H1 (cell line): ENCODE measurements at regions not wholly inside any gene's neighbourhood (a gene's known extent, or its start where the extent isn't known, plus 50 kb on each side); places are given as distances from the start of the nearest gene placed in this dataset.

Experiments
- CTCF ChIA-PET: fragments of 300-600 bp; sonication (Branson Sonifier 250); formaldehyde crosslinking; loops from one replicate; lab custom pipeline; 2021; ENCODE audit not compliant: partially characterized antibody; lab: Charles Lee
- POLR2A ChIA-PET: fragments of 300-600 bp; sonication (Branson Sonifier 250); formaldehyde crosslinking; loops from one replicate; lab custom pipeline; 2021; ENCODE audit warnings: inconsistent platforms; ENCODE audit not compliant: partially characterized antibody; lab: Charles Lee
- DNase-seq, 2 experiments: peaks; one replicate each; pipeline versions ENCODE4 v3.0.0 to v3.0.0-alpha.2; 2010 to 2022; ENCODE audit warnings: low spot score in 2 of 2, low read depth in 1 of 2, mixed read lengths in 1 of 2
- FAIRE-seq: peaks from 2 replicates; lab custom pipeline; 2011; peaks lifted over from hg19 to GRCh38; lab: Jason Lieb, UNC
- H2AFZ ChIP-seq: 2 replicates; pipeline ENCODE4 v1.8.1; 2012; ENCODE audit warnings: low read length, inconsistent platforms
- H2AK5ac ChIP-seq: 2 replicates; pipeline ENCODE4 v1.6.1; 2013; ENCODE audit warnings: low read depth, low read length
- H2BK120ac ChIP-seq: replicated peaks from 2 replicates; pipeline ENCODE3; 2013; ENCODE audit warnings: low read depth, low read length, inconsistent platforms
- H2BK12ac ChIP-seq: 2 replicates; pipeline ENCODE4 v1.6.1; 2013; ENCODE audit warnings: low read depth, low read length
- H2BK15ac ChIP-seq: 2 replicates; pipeline ENCODE4 v1.6.1; 2013; ENCODE audit warnings: low read length
- H2BK20ac ChIP-seq: 2 replicates; pipeline ENCODE4 v1.6.1; 2013; ENCODE audit warnings: low read length
- H2BK5ac ChIP-seq: 2 replicates; pipeline ENCODE4 v1.6.1; 2013; ENCODE audit warnings: low read depth, low read length
- H3K14ac ChIP-seq: 2 replicates; pipeline ENCODE4 v1.6.1; 2013; ENCODE audit warnings: inconsistent platforms; ENCODE audit not compliant: insufficient read length
- H3K18ac ChIP-seq: 2 replicates; pipeline ENCODE4 v1.6.1; 2013; ENCODE audit warnings: low read length; ENCODE audit errors: extremely low read depth
- H3K23ac ChIP-seq: 2 replicates; pipeline ENCODE4 v1.6.1; 2013; ENCODE audit warnings: inconsistent platforms; ENCODE audit not compliant: insufficient read length
- H3K23me2 ChIP-seq: 2 replicates; pipeline ENCODE4 v1.6.1; 2013; ENCODE audit warnings: low read depth, low read length
- H3K27ac ChIP-seq: 2 replicates; pipeline ENCODE4 v1.6.1; 2011; ENCODE audit warnings: low read depth, low read length, inconsistent platforms
- H3K27me3 ChIP-seq, 4 experiments: replicated peaks in 1 of 4; 1 replicate in 1 of 4; 2 replicates in 3 of 4; pipeline versions ENCODE4 v1.6.1 to v1.8.1; 2011 to 2013; ENCODE audit warnings: low read length in 3 of 4, mild to moderate bottlenecking in 3 of 4, inconsistent platforms in 2 of 4, mixed read lengths in 2 of 4, moderate library complexity in 1 of 4; ENCODE audit not compliant: control insufficient read depth in 3 of 4, insufficient read depth in 3 of 4; ENCODE audit errors: extremely low read depth in 1 of 4
- H3K36me3 ChIP-seq, 4 experiments: 2 replicates each; pipeline versions ENCODE4 v1.6.1 to v1.8.1; 2011 to 2013; ENCODE audit warnings: mild to moderate bottlenecking in 4 of 4, low read length in 3 of 4, moderate library complexity in 2 of 4, control low read depth in 1 of 4, inconsistent platforms in 1 of 4; ENCODE audit not compliant: insufficient read depth in 4 of 4, control insufficient read depth in 2 of 4
- H3K4ac ChIP-seq: replicated peaks from 2 replicates; pipeline ENCODE3; 2013; ENCODE audit warnings: low read length, low read depth, mixed read lengths, inconsistent platforms; ENCODE audit not compliant: insufficient read length
- H3K4me1 ChIP-seq, 4 experiments: replicated peaks in 1 of 4; 1 replicate in 1 of 4; 2 replicates in 3 of 4; pipeline versions ENCODE4 v1.6.1 to v1.8.1; 2011 to 2013; ENCODE audit warnings: low read length in 3 of 4, inconsistent platforms in 2 of 4, mixed read lengths in 1 of 4; ENCODE audit not compliant: insufficient read depth in 4 of 4, control insufficient read depth in 3 of 4
- H3K4me2 ChIP-seq, 2 experiments: 2 replicates each; pipeline versions ENCODE4 v1.6.1 to v1.8.1; 2011 to 2013; ENCODE audit warnings: low read depth in 2 of 2, low read length in 2 of 2, control low read depth in 1 of 2, inconsistent platforms in 1 of 2, mild to moderate bottlenecking in 1 of 2; ENCODE audit not compliant: insufficient read depth in 1 of 2
- H3K4me3 ChIP-seq, 4 experiments: fragments of 200-600, 300-600 bp in 1 of 4; sonication (generic), shearing (Covaris generic), sonication (Bioruptor Twin) in 1 of 4; 2 replicates each; pipeline versions ENCODE4 v1.5.1 to v1.8.1; 2011 to 2016; ENCODE audit warnings: low read length in 4 of 4, low read depth in 3 of 4, control low read depth in 2 of 4, inconsistent platforms in 2 of 4, mild to moderate bottlenecking in 2 of 4, mixed read lengths in 1 of 4, moderate library complexity in 1 of 4; ENCODE audit not compliant: insufficient read depth in 2 of 4; ENCODE audit errors: extremely low read depth in 1 of 4
- H3K56ac ChIP-seq: replicated peaks from 2 replicates; pipeline ENCODE3; 2013; ENCODE audit warnings: low read depth, mild to moderate bottlenecking, mixed read lengths, low read length, inconsistent platforms; ENCODE audit not compliant: insufficient read length
- H3K79me1 ChIP-seq: 2 replicates; pipeline ENCODE4 v1.6.1; 2013; ENCODE audit warnings: low read depth, low read length, control low read depth
- H3K79me2 ChIP-seq, 2 experiments: 2 replicates each; pipeline versions ENCODE4 v1.6.1 to v1.8.1; 2012 to 2013; ENCODE audit warnings: low read length in 2 of 2, mild to moderate bottlenecking in 2 of 2, inconsistent platforms in 1 of 2; ENCODE audit not compliant: insufficient read depth in 2 of 2, control insufficient read depth in 1 of 2
- H3K9ac ChIP-seq, 4 experiments: replicated peaks in 1 of 4; 1 replicate in 1 of 4; 2 replicates in 3 of 4; pipeline versions ENCODE4 v1.6.1 to v1.8.1; 2011 to 2013; ENCODE audit warnings: low read depth in 3 of 4, low read length in 3 of 4, control low read depth in 2 of 4, mild to moderate bottlenecking in 2 of 4, moderate library complexity in 2 of 4, inconsistent platforms in 1 of 4; ENCODE audit errors: extremely low read depth in 1 of 4
- H3K9me3 ChIP-seq, 2 experiments: 2 replicates each; pipeline versions ENCODE4 v1.6.1 to v1.8.1; 2012 to 2013; ENCODE audit warnings: mild to moderate bottlenecking in 2 of 2, moderate library complexity in 2 of 2, control low read depth in 1 of 2, inconsistent platforms in 1 of 2, low read depth in 1 of 2, low read length in 1 of 2, mixed read lengths in 1 of 2; ENCODE audit not compliant: insufficient read depth in 2 of 2
- H4K20me1 ChIP-seq, 2 experiments: replicated peaks in 1 of 2; 2 replicates each; pipeline versions ENCODE3 to v1.8.1; 2011 to 2013; ENCODE audit warnings: inconsistent platforms in 2 of 2, low read length in 2 of 2, mild to moderate bottlenecking in 1 of 2; ENCODE audit not compliant: insufficient read depth in 2 of 2, control insufficient read depth in 1 of 2
- H4K5ac ChIP-seq: 2 replicates; pipeline ENCODE4 v1.6.1; 2013; ENCODE audit warnings: low read length, low read depth, mixed read lengths, inconsistent platforms; ENCODE audit not compliant: insufficient read length
- H4K8ac ChIP-seq: 2 replicates; pipeline ENCODE4 v1.8.0; 2013; ENCODE audit warnings: mild to moderate bottlenecking, moderate library complexity, low read length, inconsistent platforms; ENCODE audit not compliant: insufficient read depth; ENCODE audit errors: extremely low read depth
- H4K91ac ChIP-seq: replicated peaks from 2 replicates; pipeline ENCODE3; 2013; ENCODE audit warnings: low read length, mixed read lengths, inconsistent platforms; ENCODE audit not compliant: insufficient read length
- ASH2L ChIP-seq: fragments of 200-600, 300-600 bp; sonication (generic); IDR thresholded peaks from one replicate; pipeline ENCODE4 v1.7.1; 2017; ENCODE audit warnings: low read length
- ATF2 ChIP-seq: IDR thresholded peaks from 2 replicates; pipeline ENCODE4 v1.6.1; 2012; ENCODE audit warnings: low read length, inconsistent platforms
- ATF3 ChIP-seq: IDR thresholded peaks from 2 replicates; pipeline ENCODE4 v1.6.1; 2011; ENCODE audit warnings: low read depth, mild to moderate bottlenecking, low read length; ENCODE audit not compliant: insufficient read depth
- BACH1 ChIP-seq: IDR thresholded peaks from 2 replicates; pipeline ENCODE4 v1.6.1; 2012; ENCODE audit warnings: low read length, improper control_type of control experiment
- BRCA1 ChIP-seq: IDR thresholded peaks from 2 replicates; pipeline ENCODE4 v1.6.1; 2012; ENCODE audit warnings: low read depth, low read length, improper control_type of control experiment
- CEBPB ChIP-seq: IDR thresholded peaks from 2 replicates; pipeline ENCODE4 v1.6.1; 2012; ENCODE audit warnings: low read depth, low read length
- CHD2 ChIP-seq: IDR thresholded peaks from 2 replicates; pipeline ENCODE4 v1.6.1; 2012; ENCODE audit warnings: low read length, improper control_type of control experiment
- E2F6 ChIP-seq: IDR thresholded peaks from 2 replicates; pipeline ENCODE4 v1.6.1; 2012; ENCODE audit warnings: inconsistent platforms
- SIN3A ChIP-seq, 2 experiments: IDR thresholded peaks in 1 of 2; conservative IDR thresholded peaks in 1 of 2; 2 replicates each; pipeline ENCODE4 v1.6.1; 2011 to 2012; ENCODE audit warnings: low read length in 2 of 2, improper control_type of control experiment in 1 of 2, low read depth in 1 of 2, mild to moderate bottlenecking in 1 of 2
- SP2 ChIP-seq: IDR thresholded peaks from 2 replicates; pipeline ENCODE4 v1.6.1; 2012; ENCODE audit warnings: mild to moderate bottlenecking, low read length, inconsistent platforms
- SP4 ChIP-seq: IDR thresholded peaks from 2 replicates; pipeline ENCODE4 v1.6.1; 2012; ENCODE audit warnings: low read length, inconsistent platforms
- TBP ChIP-seq: IDR thresholded peaks from 2 replicates; pipeline ENCODE4 v1.6.1; 2011; ENCODE audit warnings: low read depth, low read length, improper control_type of control experiment
- YY1 ChIP-seq: IDR thresholded peaks from 2 replicates; pipeline ENCODE4 v1.6.1; 2011; ENCODE audit warnings: low read depth, mild to moderate bottlenecking, low read length
- WGBS, 2 experiments: shearing (Covaris generic) in 1 of 2; methylation state at CpG; one replicate each; pipeline versions ENCODE4 v1.1.6 to v1.1.7; 2013 to 2015; ENCODE audit warnings: low lambda C conversion rate in 2 of 2, mixed read lengths in 2 of 2, inconsistent platforms in 1 of 2, low coverage in 1 of 2, missing lambda C conversion rate in 1 of 2; ENCODE audit not compliant: insufficient replicate concordance in 2 of 2, insufficient coverage in 1 of 2, insufficient read length in 1 of 2; ENCODE audit errors: extremely low coverage in 1 of 2, missing lambda C conversion rate in 1 of 2; 5-methylcytosine and 5-hydroxymethylcytosine counted together

- WGBS, 2 experiments = 100% methylated on average over 2 of the region's 2 CpGs; no CpG with 5 or more reads in 1 of the 2 experiments
- no peak for DNase-seq
- H3K27ac ChIP-seq = no peak overlapping the region
- no peak overlapping the region for H3K18ac ChIP-seq
- FAIRE-seq = no peak
- H2BK5ac ChIP-seq = no peak overlapping the region
- no peak overlapping the region for H2BK120ac ChIP-seq
- no peak overlapping the region for H3K9ac ChIP-seq
- no peak overlapping the region for H3K23ac ChIP-seq
- H3K14ac ChIP-seq = no peak overlapping the region
- ChIA-PET POLR2A (no interaction called here), CTCF (interaction anchor here (1.6 kb wide), 1 partner anchor 77 kb away, joined by 4 read pairs; no protein-coding TSS in a partner anchor)
- no peak overlapping the region for H3K4ac ChIP-seq
- no peak overlapping the region for H2BK15ac ChIP-seq
- no peaks in the 10 kb centered on the region for H3K27me3 ChIP-seq
- H4K91ac ChIP-seq = no peak overlapping the region
- no peaks in the 10 kb centered on the region for H3K23me2 ChIP-seq
- H3K9me3 ChIP-seq = peaks cover 22 to 23% of the 10 kb centered on the region in 2 experiments; a peak in 3 of 4 replicates
- H2AK5ac ChIP-seq = no peak overlapping the region
- no peaks in the 10 kb centered on the region for H3K79me2 ChIP-seq
- H4K8ac ChIP-seq = no peak overlapping the region
- no peak overlapping the region for H2BK12ac ChIP-seq
- no peak overlapping the region for H3K4me3 ChIP-seq
- H3K36me3 ChIP-seq = no peaks in the 10 kb centered on the region; a peak in 1 of 8 replicates
- H3K4me2 ChIP-seq = no peak overlapping the region
- no peak overlapping the region for H2AFZ ChIP-seq
- H4K5ac ChIP-seq = no peak overlapping the region
- no peaks in the 10 kb centered on the region for H4K20me1 ChIP-seq
- no peaks in the 10 kb centered on the region for H3K79me1 ChIP-seq
- no peak overlapping the region for H3K56ac ChIP-seq
- no peaks in the 10 kb centered on the region for H3K4me1 ChIP-seq
- H2BK20ac ChIP-seq = no peak overlapping the region
- TF ChIP-seq E2F6 (no peak), ATF3 (no peak), CHD2 (no peak), SP4 (no peak), SP2 (no peak), CEBPB (no peak), ASH2L (no peak), ATF2 (no peak), BRCA1 (no peak), YY1 (no peak), BACH1 (no peak), SIN3A (conservative IDR thresholded peaks at IDR 0.05 in 1 of 2, IDR thresholded peaks at IDR 0.05 in 1 of 2; ENCODE audit: low read depth in 1 of 2, low read length in 2 of 2) (no peak), TBP (no peak)
These were observed 157.8 kb downstream of the COPS8 start for GRCh38 chr2:237243487-237243886.
